A549 (cell line): ENCODE measurements at regions not wholly inside any gene's neighbourhood (a gene's known extent, or its start where the extent isn't known, plus 50 kb on each side); places are given as distances from the start of the nearest gene placed in this dataset.

Experiments used
- BHLHE40 ChIP-seq: IDR thresholded peaks from 2 replicates; pipeline ENCODE4 v1.6.1; 2012; ENCODE audit warnings: low read depth, low read length, inconsistent platforms
- CBX2 ChIP-seq: fragments of 200-600 bp; sonication (generic); IDR thresholded peaks from 2 replicates; pipeline ENCODE4 v1.6.1; 2016; ENCODE audit warnings: low read depth, mild to moderate bottlenecking, borderline replicate concordance
- CEBPB ChIP-seq, 2 experiments: fragments of >200 bp in 1 of 2; sonication (Bioruptor Twin) in 1 of 2; formaldehyde crosslinking in 1 of 2; IDR thresholded peaks; 2 replicates each; pipeline ENCODE4 v1.6.1; 2012 to 2016
- KDM1A ChIP-seq: fragments of 200-600 bp; sonication (generic); IDR thresholded peaks from 2 replicates; pipeline ENCODE4 v1.6.1; 2016; ENCODE audit warnings: low read depth, mild to moderate bottlenecking
- PBX3 ChIP-seq: IDR thresholded peaks from 2 replicates; pipeline ENCODE4 v1.6.1; 2012
- POLR2A ChIP-seq: IDR thresholded peaks from 2 replicates; pipeline ENCODE4 v1.6.1; 2012; ENCODE audit warnings: mild to moderate bottlenecking, low read length
- TP53 ChIP-seq: fragments of 250-450 bp; sonication (Bioruptor Pico); IDR thresholded peaks from 2 replicates; pipeline ENCODE4 v1.5.0; 2021; ENCODE audit warnings: mild to moderate bottlenecking, moderate library complexity
- TF ChIP-seq, protein P1 (sequence below): fragments of >200 bp; sonication (Bioruptor Twin); formaldehyde crosslinking; IDR thresholded peaks from 3 replicates; pipeline ENCODE4 v1.5.1; 2016
- TF ChIP-seq, protein P2 (sequence below): fragments of 250-450 bp; sonication (Bioruptor Pico); IDR thresholded peaks from 2 replicates; pipeline ENCODE4 v1.5.0; 2021; ENCODE audit warnings: mild to moderate bottlenecking, moderate library complexity, borderline replicate concordance

GRCh38 chr4:186920992-186921391, 197.3 kb upstream of the FAT1 start:
- no peak for TF ChIP-seq KDM1A
- TF ChIP-seq CEBPB (IDR thresholded peaks at IDR 0.05) = no peak
- no peak for TF ChIP-seq POLR2A
- TF ChIP-seq BHLHE40 = no peak
- TF ChIP-seq, protein P1, sequence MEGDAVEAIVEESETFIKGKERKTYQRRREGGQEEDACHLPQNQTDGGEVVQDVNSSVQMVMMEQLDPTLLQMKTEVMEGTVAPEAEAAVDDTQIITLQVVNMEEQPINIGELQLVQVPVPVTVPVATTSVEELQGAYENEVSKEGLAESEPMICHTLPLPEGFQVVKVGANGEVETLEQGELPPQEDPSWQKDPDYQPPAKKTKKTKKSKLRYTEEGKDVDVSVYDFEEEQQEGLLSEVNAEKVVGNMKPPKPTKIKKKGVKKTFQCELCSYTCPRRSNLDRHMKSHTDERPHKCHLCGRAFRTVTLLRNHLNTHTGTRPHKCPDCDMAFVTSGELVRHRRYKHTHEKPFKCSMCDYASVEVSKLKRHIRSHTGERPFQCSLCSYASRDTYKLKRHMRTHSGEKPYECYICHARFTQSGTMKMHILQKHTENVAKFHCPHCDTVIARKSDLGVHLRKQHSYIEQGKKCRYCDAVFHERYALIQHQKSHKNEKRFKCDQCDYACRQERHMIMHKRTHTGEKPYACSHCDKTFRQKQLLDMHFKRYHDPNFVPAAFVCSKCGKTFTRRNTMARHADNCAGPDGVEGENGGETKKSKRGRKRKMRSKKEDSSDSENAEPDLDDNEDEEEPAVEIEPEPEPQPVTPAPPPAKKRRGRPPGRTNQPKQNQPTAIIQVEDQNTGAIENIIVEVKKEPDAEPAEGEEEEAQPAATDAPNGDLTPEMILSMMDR = no peak
- TF ChIP-seq CBX2 = no peak
- TF ChIP-seq, protein P2, sequence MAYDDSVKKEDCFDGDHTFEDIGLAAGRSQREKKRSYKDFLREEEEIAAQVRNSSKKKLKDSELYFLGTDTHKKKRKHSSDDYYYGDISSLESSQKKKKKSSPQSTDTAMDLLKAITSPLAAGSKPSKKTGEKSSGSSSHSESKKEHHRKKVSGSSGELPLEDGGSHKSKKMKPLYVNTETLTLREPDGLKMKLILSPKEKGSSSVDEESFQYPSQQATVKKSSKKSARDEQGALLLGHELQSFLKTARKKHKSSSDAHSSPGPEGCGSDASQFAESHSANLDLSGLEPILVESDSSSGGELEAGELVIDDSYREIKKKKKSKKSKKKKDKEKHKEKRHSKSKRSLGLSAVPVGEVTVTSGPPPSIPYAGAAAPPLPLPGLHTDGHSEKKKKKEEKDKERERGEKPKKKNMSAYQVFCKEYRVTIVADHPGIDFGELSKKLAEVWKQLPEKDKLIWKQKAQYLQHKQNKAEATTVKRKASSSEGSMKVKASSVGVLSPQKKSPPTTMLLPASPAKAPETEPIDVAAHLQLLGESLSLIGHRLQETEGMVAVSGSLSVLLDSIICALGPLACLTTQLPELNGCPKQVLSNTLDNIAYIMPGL (CRISPR knock-in tag) = no peak
- no peak for TF ChIP-seq TP53 (CRISPR knock-in tag)
- TF ChIP-seq PBX3 = no peak
